Mucosa of stomach (tissue), 1 donor: ENCODE measurements at regions not wholly inside any gene's neighbourhood (a gene's known extent, or its start where the extent isn't known, plus 50 kb on each side); places are given as distances from the start of the nearest gene placed in this dataset.

Experiments used
- H3K27me3 ChIP-seq: one replicate; pipeline ENCODE4 v1.7.0; 2013; ENCODE audit warnings: mild to moderate bottlenecking, low read length; ENCODE audit not compliant: control insufficient read depth, insufficient read depth
- H3K36me3 ChIP-seq: one replicate; pipeline ENCODE4 v1.7.0; 2013; ENCODE audit warnings: low read length; ENCODE audit not compliant: control insufficient read depth, insufficient read depth
- H3K4me1 ChIP-seq: one replicate; pipeline ENCODE4 v1.7.0; 2013; ENCODE audit warnings: mild to moderate bottlenecking, low read length; ENCODE audit not compliant: control insufficient read depth, insufficient read depth
- H3K4me3 ChIP-seq: one replicate; pipeline ENCODE4 v1.7.0; 2013; ENCODE audit warnings: low read length
- H3K9ac ChIP-seq: one replicate; pipeline ENCODE4 v1.7.0; 2013; ENCODE audit warnings: mild to moderate bottlenecking, low read length, moderate library complexity
- H3K9me3 ChIP-seq: one replicate; pipeline ENCODE4 v1.7.0; 2013; ENCODE audit warnings: mild to moderate bottlenecking, low read length, moderate library complexity; ENCODE audit not compliant: control insufficient read depth
- donor health status: Pancreatic carcinoma.

- Histone ChIP-seq H3K36me3 (no peaks in the 10 kb centered on the region), H3K27me3 (no peaks in the 10 kb centered on the region), H3K4me1 (no peaks in the 10 kb centered on the region), H3K9ac (no peak overlapping the region), H3K4me3 (no peak overlapping the region), H3K9me3 (no peaks in the 10 kb centered on the region)
These were observed 910.0 kb upstream of the ROBO1 start for GRCh38 chr3:80677796-80678195.

DNA sequence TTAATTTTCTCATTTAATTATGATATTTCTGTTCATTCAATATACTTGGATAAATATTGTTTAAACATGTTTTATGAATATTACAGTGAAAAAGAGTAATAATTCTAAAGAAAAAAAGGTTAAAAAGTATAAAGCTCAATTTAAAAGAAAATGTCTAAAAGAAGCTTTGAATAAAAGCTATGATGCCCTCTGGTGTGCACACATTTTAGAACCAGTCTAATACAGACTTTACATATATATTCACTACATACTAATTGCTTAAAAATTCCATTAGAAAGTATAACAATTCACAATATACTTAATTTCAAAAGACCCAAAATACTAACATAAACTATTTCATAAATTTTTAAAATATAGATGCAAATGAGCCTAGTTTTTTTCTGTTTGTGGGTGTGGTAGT is 909.1 kb upstream of the ROBO1 start:
- no peaks in the 10 kb centered on the region for H3K9me3 ChIP-seq
- H3K4me1 ChIP-seq: no peaks in the 10 kb centered on the region
- H3K27me3 ChIP-seq: no peaks in the 10 kb centered on the region
- no peak overlapping the region for H3K9ac ChIP-seq
- no peak overlapping the region for H3K4me3 ChIP-seq
- no peaks in the 10 kb centered on the region for H3K36me3 ChIP-seq

- Histone ChIP-seq H3K4me1 (no peaks in the 10 kb centered on the region), H3K9ac (no peak overlapping the region), H3K9me3 (no peaks in the 10 kb centered on the region), H3K27me3 (no peaks in the 10 kb centered on the region), H3K36me3 (no peaks in the 10 kb centered on the region), H3K4me3 (no peak overlapping the region)
These were observed 908.5 kb upstream of the ROBO1 start for GRCh38 chr3:80676261-80676660.

- no peaks in the 10 kb centered on the region for H3K36me3 ChIP-seq
- H3K27me3 ChIP-seq: no peaks in the 10 kb centered on the region
- no peak overlapping the region for H3K4me3 ChIP-seq
- H3K9me3 ChIP-seq: no peaks in the 10 kb centered on the region
- H3K9ac ChIP-seq: no peak overlapping the region
- no peaks in the 10 kb centered on the region for H3K4me1 ChIP-seq
These were observed 908.0 kb upstream of the ROBO1 start for GRCh38 chr3:80675790-80676189.

DNA sequence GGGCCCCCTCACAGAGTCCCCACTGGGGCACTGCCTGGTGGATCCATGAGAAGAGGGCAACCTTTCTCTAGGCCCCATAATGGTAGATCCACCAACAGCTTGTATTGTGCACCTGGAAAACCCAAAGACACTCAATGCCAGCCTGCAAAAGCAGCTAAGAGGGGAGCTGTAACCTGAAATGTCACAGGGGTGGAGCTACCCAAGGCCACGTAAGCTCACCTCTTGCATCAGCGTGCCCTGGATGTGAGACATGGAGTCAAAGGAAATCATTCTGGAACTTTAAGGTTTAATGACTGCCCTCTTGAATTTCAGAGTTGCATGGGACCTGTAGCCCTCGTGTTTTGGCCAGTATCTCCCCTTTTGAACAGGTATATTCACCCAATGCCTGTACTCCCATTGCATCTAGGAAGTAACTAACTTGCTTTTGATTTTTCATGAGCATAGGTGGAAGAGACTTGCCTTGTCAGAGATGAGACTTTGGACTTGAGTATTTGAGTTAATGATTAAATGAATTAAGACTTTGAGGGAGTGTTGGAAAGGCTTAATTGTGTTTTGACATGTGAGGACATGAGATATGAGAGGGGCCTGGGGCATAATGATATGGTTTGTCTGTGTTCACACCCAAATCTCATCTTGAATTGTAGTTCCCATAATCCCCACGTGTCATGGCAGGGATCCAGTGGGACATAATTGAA is 900.9 kb upstream of the ROBO1 start:
- Histone ChIP-seq H3K4me3 (no peak overlapping the region), H3K4me1 (no peaks in the 10 kb centered on the region), H3K9ac (no peak overlapping the region), H3K9me3 (no peaks in the 10 kb centered on the region), H3K27me3 (no peaks in the 10 kb centered on the region), H3K36me3 (no peaks in the 10 kb centered on the region)

DNA sequence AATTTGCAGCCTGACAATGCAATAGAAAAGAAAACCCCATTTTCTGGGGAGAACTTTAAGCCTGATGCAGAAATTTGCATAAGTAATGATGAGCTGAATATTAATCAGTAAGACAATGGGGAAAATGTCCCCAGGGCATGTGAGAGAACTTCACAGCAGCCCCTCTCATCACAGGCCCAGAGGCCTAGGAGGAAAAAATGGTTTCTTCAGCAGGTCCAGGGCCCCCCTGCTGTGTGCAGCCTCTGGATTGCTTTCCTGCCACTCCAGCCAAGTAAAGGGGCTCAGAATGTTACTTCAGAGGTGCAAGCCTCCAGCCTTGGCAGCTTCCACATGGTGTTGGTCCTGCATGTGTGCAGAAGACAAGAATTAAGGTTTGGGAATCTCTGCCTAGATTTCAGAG is 900.3 kb upstream of the ROBO1 start:
- H3K36me3 ChIP-seq: no peaks in the 10 kb centered on the region
- H3K27me3 ChIP-seq: no peaks in the 10 kb centered on the region
- H3K9me3 ChIP-seq: no peaks in the 10 kb centered on the region
- H3K9ac ChIP-seq: no peak overlapping the region
- H3K4me3 ChIP-seq: no peak overlapping the region
- H3K4me1 ChIP-seq: no peaks in the 10 kb centered on the region

- Histone ChIP-seq H3K4me3 (no peak overlapping the region), H3K27me3 (no peaks in the 10 kb centered on the region), H3K9ac (no peak overlapping the region), H3K9me3 (no peaks in the 10 kb centered on the region), H3K4me1 (no peaks in the 10 kb centered on the region), H3K36me3 (no peaks in the 10 kb centered on the region)
These were observed 895.6 kb upstream of the ROBO1 start for GRCh38 chr3:80663426-80663825.

GRCh38 chr3:80655216-80655615 is 887.4 kb upstream of the ROBO1 start:
- H3K9ac ChIP-seq: no peak overlapping the region
- no peak overlapping the region for H3K4me3 ChIP-seq
- H3K4me1 ChIP-seq: no peaks in the 10 kb centered on the region
- no peaks in the 10 kb centered on the region for H3K9me3 ChIP-seq
- H3K27me3 ChIP-seq: no peaks in the 10 kb centered on the region
- no peaks in the 10 kb centered on the region for H3K36me3 ChIP-seq

GRCh38 chr3:80649170-80649569 is 881.4 kb upstream of the ROBO1 start:
- H3K9me3 ChIP-seq: no peaks in the 10 kb centered on the region
- H3K4me1 ChIP-seq: no peaks in the 10 kb centered on the region
- no peaks in the 10 kb centered on the region for H3K27me3 ChIP-seq
- H3K9ac ChIP-seq: no peak overlapping the region
- H3K4me3 ChIP-seq: no peak overlapping the region
- H3K36me3 ChIP-seq: no peaks in the 10 kb centered on the region

GRCh38 chr3:80643421-80643820 is 875.6 kb upstream of the ROBO1 start:
- Histone ChIP-seq H3K9me3 (no peaks in the 10 kb centered on the region), H3K27me3 (no peaks in the 10 kb centered on the region), H3K4me3 (no peak overlapping the region)

DNA sequence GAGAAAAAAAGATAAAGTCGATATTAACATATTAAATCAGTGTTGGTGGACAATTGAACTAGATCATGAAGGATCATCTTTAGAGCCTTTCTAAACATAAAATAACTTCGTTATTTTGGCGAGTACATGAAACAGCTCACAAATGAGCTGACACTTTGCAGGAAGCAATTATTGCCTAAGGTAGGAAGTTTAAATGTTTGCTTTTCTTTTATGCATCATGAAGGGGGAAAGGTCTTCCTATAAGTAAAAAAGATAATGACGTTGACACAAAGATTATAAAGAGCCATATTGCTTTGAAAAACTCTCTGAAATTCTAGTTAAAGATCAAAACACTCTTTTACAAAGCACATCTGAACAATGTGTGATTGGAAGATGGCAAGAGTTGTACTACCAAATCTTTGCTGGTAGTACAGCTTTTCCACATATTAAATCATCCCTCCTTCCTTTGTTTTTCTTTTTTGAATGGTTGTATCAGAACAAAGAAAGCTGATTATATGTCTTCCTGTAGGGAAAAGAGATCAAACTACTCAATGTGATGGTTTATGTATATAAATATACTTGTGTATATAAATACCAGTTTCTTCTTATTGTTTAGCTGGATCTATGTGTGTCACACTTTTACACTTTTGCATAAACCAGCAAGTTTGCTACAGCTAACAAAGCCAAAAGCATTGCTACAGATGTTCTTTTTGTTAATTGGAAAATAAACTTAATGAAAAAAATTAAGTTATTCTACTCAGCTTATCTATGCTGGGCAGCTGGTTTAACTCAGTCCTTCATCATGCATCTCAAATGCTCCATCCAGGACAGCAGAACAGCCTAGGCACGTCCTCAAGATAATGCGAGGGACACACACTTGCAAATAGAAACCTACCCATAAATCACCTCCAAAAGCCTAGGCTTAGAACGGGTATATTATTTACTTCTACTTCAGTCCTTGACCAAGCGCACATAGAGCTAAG is 850.8 kb upstream of the ROBO1 start:
- no peaks in the 10 kb centered on the region for H3K36me3 ChIP-seq
- no peak overlapping the region for H3K9ac ChIP-seq
- no peaks in the 10 kb centered on the region for H3K9me3 ChIP-seq
- no peaks in the 10 kb centered on the region for H3K4me1 ChIP-seq
- H3K4me3 ChIP-seq: no peak overlapping the region
- H3K27me3 ChIP-seq: no peaks in the 10 kb centered on the region

More at GRCh38 chr3:80643421-80643820, 875.6 kb upstream of the ROBO1 start:
- Histone ChIP-seq H3K9ac (no peak overlapping the region), H3K4me1 (no peaks in the 10 kb centered on the region), H3K36me3 (no peaks in the 10 kb centered on the region)

- Histone ChIP-seq H3K9me3 (no peaks in the 10 kb centered on the region), H3K27me3 (no peaks in the 10 kb centered on the region), H3K36me3 (no peaks in the 10 kb centered on the region), H3K4me3 (no peak overlapping the region), H3K9ac (no peak overlapping the region), H3K4me1 (no peaks in the 10 kb centered on the region)
These were observed 844.6 kb upstream of the ROBO1 start for GRCh38 chr3:80612366-80612765.
